H9 (cell line): ENCODE measurements at regions not wholly inside any gene's neighbourhood (a gene's known extent, or its start where the extent isn't known, plus 50 kb on each side); places are given as distances from the start of the nearest gene placed in this dataset.

Experiments
- DNase-seq: peaks from one replicate; pipeline ENCODE4 v3.0.0-alpha.2; 2017
- H2AFZ ChIP-seq: one replicate; pipeline ENCODE4 v1.6.1; 2013; ENCODE audit warnings: mild to moderate bottlenecking, low read length, control low read depth, moderate library complexity
- H2AK5ac ChIP-seq: 2 replicates; pipeline ENCODE4 v1.6.1; 2013; ENCODE audit warnings: low read length, control low read depth, mixed read lengths; ENCODE audit not compliant: insufficient read length
- H2BK120ac ChIP-seq: one replicate; pipeline ENCODE4 v1.6.1; 2013; ENCODE audit warnings: low read depth, mild to moderate bottlenecking, low read length, control low read depth, inconsistent platforms; ENCODE audit not compliant: poor library complexity, severe bottlenecking
- H2BK12ac ChIP-seq: 2 replicates; pipeline ENCODE4 v1.6.1; 2013; ENCODE audit warnings: low read length, control low read depth, mixed read lengths, low read depth; ENCODE audit not compliant: insufficient read length
- H2BK15ac ChIP-seq: 2 replicates; pipeline ENCODE4 v1.6.1; 2013; ENCODE audit warnings: low read depth, low read length, control low read depth
- H2BK20ac ChIP-seq: one replicate; pipeline ENCODE4 v1.6.1; 2013; ENCODE audit warnings: low read depth, mild to moderate bottlenecking, low read length, control low read depth, inconsistent platforms; ENCODE audit not compliant: poor library complexity, severe bottlenecking
- H2BK5ac ChIP-seq: 2 replicates; pipeline ENCODE4 v1.6.1; 2013; ENCODE audit warnings: low read length, control low read depth, mixed read lengths; ENCODE audit not compliant: insufficient read length
- H3K14ac ChIP-seq: 2 replicates; pipeline ENCODE4 v1.6.1; 2013; ENCODE audit warnings: low read length, control low read depth; ENCODE audit not compliant: insufficient read depth
- H3K18ac ChIP-seq: 2 replicates; pipeline ENCODE4 v1.6.1; 2013; ENCODE audit warnings: low read depth, mild to moderate bottlenecking, mixed read lengths, low read length, control low read depth; ENCODE audit not compliant: insufficient read length
- H3K23ac ChIP-seq: 2 replicates; pipeline ENCODE4 v1.6.1; 2013; ENCODE audit warnings: low read length, control low read depth, mixed read lengths, low read depth; ENCODE audit not compliant: insufficient read length
- H3K23me2 ChIP-seq: 2 replicates; pipeline ENCODE4 v1.6.1; 2013; ENCODE audit warnings: low read depth, mild to moderate bottlenecking, mixed read lengths, low read length, control low read depth; ENCODE audit not compliant: insufficient read length, poor library complexity, severe bottlenecking
- H3K27ac ChIP-seq: 2 replicates; pipeline ENCODE4 v1.5.1; 2013; ENCODE audit warnings: low read length, control low read depth, mixed read lengths, low read depth; ENCODE audit not compliant: insufficient read length
- H3K27me3 ChIP-seq: 2 replicates; pipeline ENCODE4 v1.6.1; 2013; ENCODE audit warnings: low read length, control low read depth, inconsistent platforms; ENCODE audit not compliant: insufficient read depth
- H3K4ac ChIP-seq: 2 replicates; pipeline ENCODE4 v1.6.1; 2013; ENCODE audit warnings: low read depth, mild to moderate bottlenecking, control low read depth, inconsistent platforms, low read length, moderate library complexity
- H3K4me1 ChIP-seq: 2 replicates; pipeline ENCODE4 v1.6.1; 2013; ENCODE audit warnings: low read length, control low read depth, inconsistent platforms; ENCODE audit not compliant: insufficient read depth
- H3K4me2 ChIP-seq: 2 replicates; pipeline ENCODE4 v1.6.1; 2013; ENCODE audit warnings: low read length, control low read depth, mixed read lengths; ENCODE audit not compliant: insufficient read length, insufficient read depth
- H3K56ac ChIP-seq: 2 replicates; pipeline ENCODE4 v1.6.1; 2013; ENCODE audit warnings: low read depth, mild to moderate bottlenecking, mixed read lengths, low read length, control low read depth; ENCODE audit not compliant: insufficient read length
- H3K79me1 ChIP-seq: 2 replicates; pipeline ENCODE4 v1.6.1; 2013; ENCODE audit warnings: low read depth, mild to moderate bottlenecking, moderate library complexity, low read length, control low read depth, inconsistent platforms; ENCODE audit not compliant: insufficient read depth, poor library complexity, severe bottlenecking
- H3K79me2 ChIP-seq: 2 replicates; pipeline ENCODE4 v1.6.1; 2013; ENCODE audit warnings: low read length, control low read depth, inconsistent platforms; ENCODE audit not compliant: insufficient read depth
- H3K9ac ChIP-seq: 2 replicates; pipeline ENCODE4 v1.6.1; 2013; ENCODE audit warnings: low read length, control low read depth, mixed read lengths; ENCODE audit not compliant: insufficient read length; ENCODE audit errors: extremely low read depth
- H3K9me3 ChIP-seq: one replicate; pipeline ENCODE4 v1.6.1; 2013; ENCODE audit warnings: low read depth, low read length, inconsistent platforms; ENCODE audit not compliant: control insufficient read depth
- H3T11ph ChIP-seq: one replicate; pipeline ENCODE4 v1.6.1; 2013; ENCODE audit warnings: mild to moderate bottlenecking, low read length, control low read depth, inconsistent platforms
- H4K20me1 ChIP-seq: one replicate; pipeline ENCODE4 v1.6.1; 2013; ENCODE audit not compliant: control insufficient read depth, insufficient read length, insufficient read depth
- H4K5ac ChIP-seq: 2 replicates; pipeline ENCODE4 v1.6.1; 2013; ENCODE audit warnings: low read depth, mild to moderate bottlenecking, mixed read lengths, low read length, control low read depth; ENCODE audit not compliant: insufficient read length
- H4K8ac ChIP-seq: replicated peaks from 2 replicates; pipeline ENCODE4 v1.6.1; 2013; ENCODE audit warnings: low read length, control low read depth, mixed read lengths, low read depth; ENCODE audit not compliant: insufficient read length
- H4K91ac ChIP-seq: 2 replicates; pipeline ENCODE4 v1.6.1; 2013; ENCODE audit warnings: low read depth, mild to moderate bottlenecking, moderate library complexity, mixed read lengths, low read length, control low read depth; ENCODE audit not compliant: insufficient read length
- H3K27ac Mint-ChIP-seq, 3 experiments: 2 replicates in 2 of 3; 3 replicates in 1 of 3; pipeline ENCODE4 v1.8.0; 2020 to 2021; ENCODE audit warnings: mixed read lengths in 3 of 3, mild to moderate bottlenecking in 1 of 3, moderate library complexity in 1 of 3
- H3K27me3 Mint-ChIP-seq: 2 replicates; pipeline ENCODE4 v1.8.0; 2021; ENCODE audit warnings: low read depth, mild to moderate bottlenecking, moderate library complexity, mixed read lengths
- H3K36me3 Mint-ChIP-seq, 3 experiments: 2 replicates in 2 of 3; 3 replicates in 1 of 3; pipeline ENCODE4 v1.8.0; 2020 to 2021; ENCODE audit warnings: low read depth in 3 of 3, mixed read lengths in 3 of 3; ENCODE audit not compliant: insufficient read depth in 1 of 3
- H3K4me1 Mint-ChIP-seq, 2 experiments: 2 replicates each; pipeline ENCODE4 v1.8.0; 2020; ENCODE audit warnings: mixed read lengths in 2 of 2
- H3K4me3 Mint-ChIP-seq, 2 experiments: 2 replicates in 1 of 2; 3 replicates in 1 of 2; pipeline ENCODE4 v1.8.0; 2020 to 2021; ENCODE audit warnings: mild to moderate bottlenecking in 2 of 2, mixed read lengths in 2 of 2, moderate library complexity in 1 of 2
- H3K9me3 Mint-ChIP-seq, 2 experiments: 2 replicates in 1 of 2; 3 replicates in 1 of 2; pipeline ENCODE4 v1.8.0; 2020; ENCODE audit warnings: mild to moderate bottlenecking in 2 of 2, mixed read lengths in 2 of 2, moderate library complexity in 1 of 2
- CTCF ChIP-seq: fragments of 200-600 bp; sonication (generic); conservative IDR thresholded peaks from 3 replicates; pipeline ENCODE4 v1.8.0; 2021; ENCODE audit warnings: antibody characterized with exemption, mild to moderate bottlenecking
- WGBS: extraction: QIAGEN DNeasy Blood & Tissue Kit; methylation state at CpG from one replicate; pipeline ENCODE4 v1.1.7; 2013; ENCODE audit warnings: missing lambda C conversion rate, low lambda C conversion rate, mixed read lengths; ENCODE audit not compliant: insufficient read length; ENCODE audit errors: extremely low coverage; 5-methylcytosine and 5-hydroxymethylcytosine counted together

- Histone ChIP-seq H3K56ac (no peak overlapping the region), H4K5ac (no peak overlapping the region), H2AFZ (no peak overlapping the region), H3K27me3 (no peaks in the 10 kb centered on the region), H2BK5ac (no peak overlapping the region), H2BK15ac (no peak overlapping the region), H3K4me1 (peaks cover 4% of the 10 kb centered on the region; the same call in 1 of the 2 replicates), H2AK5ac (no peak overlapping the region), H2BK12ac (no peak overlapping the region), H3K9me3 (no peaks in the 10 kb centered on the region), H3K14ac (no peak overlapping the region), H3K23me2 (no peaks in the 10 kb centered on the region), H4K8ac (no peak overlapping the region), H3T11ph (no peak overlapping the region), H3K9ac (no peak overlapping the region), H4K91ac (no peak overlapping the region), H2BK20ac (no peak overlapping the region), H3K18ac (no peak overlapping the region), H3K79me2 (no peaks in the 10 kb centered on the region; the same call in 1 of the 2 replicates), H4K20me1 (no peaks in the 10 kb centered on the region), H3K79me1 (no peaks in the 10 kb centered on the region), H3K27ac (no peak overlapping the region), H3K4me2 (no peak overlapping the region), H3K23ac (no peak overlapping the region), H3K4ac (no peak overlapping the region), H2BK120ac (no peak overlapping the region)
- peaks cover 2 to 4% (median 2%) of the 10 kb centered on the region in 3 experiments; a peak in 3 of 7 replicates for H3K36me3 Mint-ChIP-seq
- peaks cover 26 to 27% of the 10 kb centered on the region in 2 experiments for H3K4me1 Mint-ChIP-seq
- no peak overlapping the region for H3K4me3 Mint-ChIP-seq
- H3K9me3 Mint-ChIP-seq = no peaks in the 10 kb centered on the region
- TF ChIP-seq CTCF = no peak
- DNase-seq = no peak
- H3K27me3 Mint-ChIP-seq = no peaks in the 10 kb centered on the region
- no CpG with 5 or more reads among the region's 2 CpGs for WGBS
- H3K27ac Mint-ChIP-seq = peak overlapping the region in 2 of 3 experiments; percentile 0 to 75; a peak in 2 of 7 replicates
Observed at GRCh38 chr18:46250812-46251173, 146.6 kb downstream of the HAUS1 start.
